Right atrium auricular region (tissue), 2 donors: ENCODE measurements at regions not wholly inside any gene's neighbourhood (a gene's known extent, or its start where the extent isn't known, plus 50 kb on each side); places are given as distances from the start of the nearest gene placed in this dataset.
"Not testable (repeated sequence)": the region's sequence is repeated elsewhere in the genome, so short reads cannot be mapped to it uniquely, and the experiment has no call there.

Experiments used
- DNase-seq: peaks from one replicate; pipeline ENCODE4 v3.0.0-alpha.2; 2019; ENCODE audit warnings: low spot score
- H3K27ac ChIP-seq, 2 donors: fragments of 200-600 bp; sonication (generic); 1 replicate in 1 of 2; 2 replicates in 1 of 2; pipeline ENCODE4 v1.5.1; 2016 to 2019
- H3K27me3 ChIP-seq, 2 donors: fragments of 200-600 bp; sonication (generic); one replicate each; pipeline versions ENCODE4 v1.5.1 to v1.6.0; 2017 to 2019
- H3K36me3 ChIP-seq: fragments of 200-600 bp; sonication (generic); one replicate; pipeline ENCODE4 v1.5.1; 2016
- H3K4me1 ChIP-seq, 2 donors: fragments of 200-600 bp; sonication (generic); one replicate each; pipeline versions ENCODE4 v1.5.1 to v1.6.0; 2017 to 2019
- H3K4me3 ChIP-seq, 2 donors: fragments of 200-600 bp; sonication (generic); 1 replicate in 1 of 2; 2 replicates in 1 of 2; pipeline ENCODE4 v1.5.1; 2017 to 2019; ENCODE audit warnings: mild to moderate bottlenecking in 1 of 2, moderate library complexity in 1 of 2
- H3K9me3 ChIP-seq, 2 donors: fragments of 200-600 bp; sonication (generic); one replicate each; pipeline ENCODE4 v1.5.1; 2019
- CTCF ChIP-seq, 2 donors: fragments of 200-600 bp; sonication (generic); IDR thresholded peaks; one replicate each; pipeline ENCODE4 v1.5.1; 2019; ENCODE audit warnings: antibody characterized with exemption in 2 of 2

GRCh38 chr1:38500352-38500751, 359.2 kb downstream of the RRAGC start:
- no peaks in the 10 kb centered on the region for H3K4me1 ChIP-seq
- H3K4me3 ChIP-seq = no peak overlapping the region
- no peaks in the 10 kb centered on the region for H3K9me3 ChIP-seq
- no peak overlapping the region for H3K27ac ChIP-seq
- no peaks in the 10 kb centered on the region for H3K27me3 ChIP-seq
- no peak for TF ChIP-seq CTCF (IDR thresholded peaks at IDR 0.05)
- no peaks in the 10 kb centered on the region for H3K36me3 ChIP-seq
- DNase-seq = no peak

GRCh38 chr1:38498686-38499085, 360.9 kb downstream of the RRAGC start:
- Histone ChIP-seq H3K27ac (no peak overlapping the region), H3K9me3 (no peaks in the 10 kb centered on the region), H3K4me3 (no peak overlapping the region), H3K27me3 (no peaks in the 10 kb centered on the region), H3K4me1 (no peaks in the 10 kb centered on the region), H3K36me3 (no peaks in the 10 kb centered on the region)
- no peak for DNase-seq
- TF ChIP-seq CTCF (IDR thresholded peaks at IDR 0.05) = no peak

GRCh38 chr1:38497921-38498656, 361.5 kb downstream of the RRAGC start:
- Histone ChIP-seq H3K27ac (no peak overlapping the region), H3K4me3 (no peak overlapping the region), H3K36me3 (no peaks in the 10 kb centered on the region), H3K27me3 (no peaks in the 10 kb centered on the region), H3K9me3 (no peaks in the 10 kb centered on the region), H3K4me1 (no peaks in the 10 kb centered on the region)
- no peak for TF ChIP-seq CTCF (IDR thresholded peaks at IDR 0.05)
- DNase-seq = no peak

GRCh38 chr1:38493306-38493705, 366.3 kb downstream of the RRAGC start:
- not testable (repeated sequence) for H3K4me1 ChIP-seq, H3K36me3 ChIP-seq, H3K4me3 ChIP-seq, H3K27me3 ChIP-seq, H3K27ac ChIP-seq, DNase-seq, H3K9me3 ChIP-seq

- peak; percentile 53 for DNase-seq
- Histone ChIP-seq H3K36me3 (no peaks in the 10 kb centered on the region), H3K27me3 (no peaks in the 10 kb centered on the region), H3K9me3 (no peaks in the 10 kb centered on the region), H3K4me1 (no peaks in the 10 kb centered on the region), H3K27ac (no peak overlapping the region), H3K4me3 (no peak overlapping the region)
- TF ChIP-seq CTCF (IDR thresholded peaks at IDR 0.05) = peak in 1 of 2 donors; percentile 48
These were observed 369.7 kb downstream of the RRAGC start for GRCh38 chr1:38489844-38490270.

- no peaks in the 10 kb centered on the region for H3K4me1 ChIP-seq
- no peak for TF ChIP-seq CTCF (IDR thresholded peaks at IDR 0.05)
- no peak overlapping the region for H3K4me3 ChIP-seq
- no peaks in the 10 kb centered on the region for H3K27me3 ChIP-seq
- H3K27ac ChIP-seq = no peak overlapping the region
- no peaks in the 10 kb centered on the region for H3K36me3 ChIP-seq
- peak; percentile 5 for DNase-seq
- no peaks in the 10 kb centered on the region for H3K9me3 ChIP-seq
These were observed 371.2 kb downstream of the RRAGC start for GRCh38 chr1:38488162-38488898.
